ENCODE measurements at regions not wholly inside any gene's neighbourhood (a gene's known extent, or its start where the extent isn't known, plus 50 kb on each side); places are given as distances from the start of the nearest gene placed in this dataset.
A peak's percentile ranks its signal among the peaks of the same experiment; 100 is the strongest.

GRCh38 chr6:156703719-156704118, 73.5 kb upstream of the ARID1B start:
- TF ChIP-seq, protein P1, sequence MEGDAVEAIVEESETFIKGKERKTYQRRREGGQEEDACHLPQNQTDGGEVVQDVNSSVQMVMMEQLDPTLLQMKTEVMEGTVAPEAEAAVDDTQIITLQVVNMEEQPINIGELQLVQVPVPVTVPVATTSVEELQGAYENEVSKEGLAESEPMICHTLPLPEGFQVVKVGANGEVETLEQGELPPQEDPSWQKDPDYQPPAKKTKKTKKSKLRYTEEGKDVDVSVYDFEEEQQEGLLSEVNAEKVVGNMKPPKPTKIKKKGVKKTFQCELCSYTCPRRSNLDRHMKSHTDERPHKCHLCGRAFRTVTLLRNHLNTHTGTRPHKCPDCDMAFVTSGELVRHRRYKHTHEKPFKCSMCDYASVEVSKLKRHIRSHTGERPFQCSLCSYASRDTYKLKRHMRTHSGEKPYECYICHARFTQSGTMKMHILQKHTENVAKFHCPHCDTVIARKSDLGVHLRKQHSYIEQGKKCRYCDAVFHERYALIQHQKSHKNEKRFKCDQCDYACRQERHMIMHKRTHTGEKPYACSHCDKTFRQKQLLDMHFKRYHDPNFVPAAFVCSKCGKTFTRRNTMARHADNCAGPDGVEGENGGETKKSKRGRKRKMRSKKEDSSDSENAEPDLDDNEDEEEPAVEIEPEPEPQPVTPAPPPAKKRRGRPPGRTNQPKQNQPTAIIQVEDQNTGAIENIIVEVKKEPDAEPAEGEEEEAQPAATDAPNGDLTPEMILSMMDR (IDR thresholded peaks at IDR 0.05): no peak
- TF ChIP-seq POLR2A (IDR thresholded peaks at IDR 0.05) (no peak), POLR2AphosphoS5 (IDR thresholded peaks at IDR 0.05) (no peak), EP300 (IDR thresholded peaks at IDR 0.05) (peak in 1 of 4 donors; percentile 15)

Data from upper lobe of left lung (tissue), 4 donors.